Kasumi-1 (cell line): ENCODE measurements at regions not wholly inside any gene's neighbourhood (a gene's known extent, or its start where the extent isn't known, plus 50 kb on each side); places are given as distances from the start of the nearest gene placed in this dataset.
"Not testable (repeated sequence)": the region's sequence is repeated elsewhere in the genome, so short reads cannot be mapped to it uniquely, and the experiment has no call there.

Source experiments
- DNase-seq, 2 experiments: peaks; one replicate each; lab custom pipeline; 2025; lab: John Stamatoyannopoulos, UW

- no peak for DNase-seq
Measured at GRCh38 chr6:84635081-84635761, 129.2 kb downstream of the TBX18 start.

GRCh38 chr6:84633771-84634170, 130.6 kb downstream of the TBX18 start:
- DNase-seq, result no peak

GRCh38 chr6:84626527-84626926, 137.9 kb downstream of the TBX18 start:
- not testable (repeated sequence) for DNase-seq

GRCh38 chr6:84625506-84625905, 138.9 kb downstream of the TBX18 start:
- DNase-seq, result no peak

- no peak for DNase-seq
Measured at GRCh38 chr6:84623956-84624680, 140.3 kb downstream of the TBX18 start.

- DNase-seq, result no peak
Measured at GRCh38 chr6:84618836-84619235, 145.6 kb downstream of the TBX18 start.

- DNase-seq, result no peak
Measured at GRCh38 chr6:84618046-84618752, 146.2 kb downstream of the TBX18 start.

GRCh38 chr6:84615987-84616386, 148.4 kb downstream of the TBX18 start:
- DNase-seq, result no peak

- no peak for DNase-seq
Measured at GRCh38 chr6:84615113-84615850, 149.1 kb downstream of the TBX18 start.

- no peak for DNase-seq
Measured at GRCh38 chr6:84606860-84607259, 157.5 kb downstream of the TBX18 start.

- DNase-seq, result no peak
Measured at GRCh38 chr6:84605298-84605697, 159.1 kb downstream of the TBX18 start.

- DNase-seq, result peak; percentile 61 to 70
Measured at GRCh38 chr6:84601366-84601765, 163.0 kb downstream of the TBX18 start.

GRCh38 chr6:84599991-84600390, 164.4 kb downstream of the TBX18 start:
- DNase-seq, result no peak

- no peak for DNase-seq
Measured at GRCh38 chr6:84597238-84597875, 167.0 kb downstream of the TBX18 start.

GRCh38 chr6:84596488-84596887, 167.9 kb downstream of the TBX18 start:
- no peak for DNase-seq

- DNase-seq, result peak; percentile 24 to 26
Measured at GRCh38 chr6:84588697-84589080, 175.7 kb downstream of the TBX18 start.

GRCh38 chr6:84587994-84588696, 176.3 kb downstream of the TBX18 start:
- peak; percentile 86 to 88 for DNase-seq

GRCh38 chr6:84587202-84587940, 177.0 kb downstream of the TBX18 start:
- not testable (repeated sequence) for DNase-seq

- DNase-seq, result no peak
Measured at GRCh38 chr6:84583784-84584183, 180.6 kb downstream of the TBX18 start.

- DNase-seq, result no peak
Measured at GRCh38 chr6:84582997-84583396, 181.4 kb downstream of the TBX18 start.
